ENCODE measurements at regions not wholly inside any gene's neighbourhood (a gene's known extent, or its start where the extent isn't known, plus 50 kb on each side); places are given as distances from the start of the nearest gene placed in this dataset.

- no peak for DNase-seq
- ChIA-PET POLR2A (no interaction called here), CTCF (interaction anchor here (0.7 kb wide), 1 partner anchor 168 kb away, joined by 3 read pairs; no protein-coding TSS in a partner anchor)
- Mint-ChIP-seq H3K27ac (no peak overlapping the region), H3K4me3 (no peak overlapping the region), H3K36me3 (no peaks in the 10 kb centered on the region), H3K9me3 (peaks cover 15% of the 10 kb centered on the region), H3K27me3 (no peaks in the 10 kb centered on the region), H3K4me1 (ENCODE audit: low read depth) (no peaks in the 10 kb centered on the region)
- intact Hi-C loops (cut with micrococcal nuclease) = no loop called here
These were observed 499.9 kb downstream of the GRIN2A start for GRCh38 chr16:9682320-9682719.

GRCh38 chr16:9683677-9684076 lies 498.6 kb downstream of the GRIN2A start:
- no peak for DNase-seq
- H3K9me3 Mint-ChIP-seq = peaks cover 15% of the 10 kb centered on the region
- ChIA-PET POLR2A (no interaction called here), CTCF (no interaction called here)
- no peak overlapping the region for H3K27ac Mint-ChIP-seq
- H3K27me3 Mint-ChIP-seq = no peaks in the 10 kb centered on the region
- no peaks in the 10 kb centered on the region for H3K4me1 Mint-ChIP-seq (ENCODE audit: low read depth)
- no peaks in the 10 kb centered on the region for H3K36me3 Mint-ChIP-seq
- H3K4me3 Mint-ChIP-seq = no peak overlapping the region
- intact Hi-C loops (cut with micrococcal nuclease) = no loop called here

GRCh38 chr16:9687737-9688319 lies 494.4 kb downstream of the GRIN2A start:
- Mint-ChIP-seq H3K27ac (no peak overlapping the region), H3K4me1 (ENCODE audit: low read depth) (no peaks in the 10 kb centered on the region), H3K9me3 (peaks cover 13% of the 10 kb centered on the region), H3K27me3 (no peaks in the 10 kb centered on the region), H3K36me3 (no peaks in the 10 kb centered on the region), H3K4me3 (no peak overlapping the region)
- intact Hi-C loops (cut with micrococcal nuclease) = no loop called here
- no peak for DNase-seq
- ChIA-PET CTCF (no interaction called here), POLR2A (no interaction called here)

GRCh38 chr16:9689597-9689996 lies 492.6 kb downstream of the GRIN2A start:
- Mint-ChIP-seq H3K4me3 (no peak overlapping the region), H3K36me3 (no peaks in the 10 kb centered on the region), H3K27ac (no peak overlapping the region), H3K27me3 (peaks cover 1% of the 10 kb centered on the region), H3K9me3 (no peaks in the 10 kb centered on the region), H3K4me1 (ENCODE audit: low read depth) (no peaks in the 10 kb centered on the region)
- POLR2A ChIA-PET = no interaction called here
- intact Hi-C loops (cut with micrococcal nuclease) = no loop called here
- CTCF ChIA-PET = no interaction called here
- no peak for DNase-seq

- Mint-ChIP-seq H3K36me3 (no peaks in the 10 kb centered on the region), H3K4me1 (ENCODE audit: low read depth) (no peaks in the 10 kb centered on the region), H3K27ac (no peak overlapping the region), H3K4me3 (no peak overlapping the region), H3K27me3 (peaks cover 1% of the 10 kb centered on the region), H3K9me3 (no peaks in the 10 kb centered on the region)
- CTCF ChIA-PET = no interaction called here
- DNase-seq = no peak
- POLR2A ChIA-PET = no interaction called here
- intact Hi-C loops (cut with micrococcal nuclease) = no loop called here
These were observed 487.1 kb downstream of the GRIN2A start for GRCh38 chr16:9695152-9695551.
